OCI-LY3 (cell line): ENCODE measurements at regions not wholly inside any gene's neighbourhood (a gene's known extent, or its start where the extent isn't known, plus 50 kb on each side); places are given as distances from the start of the nearest gene placed in this dataset.

Experiments
- CTCF ChIP-seq: fragments of 200-600, 300-600 bp; sonication (generic); IDR thresholded peaks from 2 replicates; pipeline ENCODE4 v1.5.1; 2014; ENCODE audit warnings: antibody characterized with exemption, low read length, low read depth
- EZH2phosphoT487 ChIP-seq: fragments of 200-600 bp; shearing (Covaris generic); IDR thresholded peaks from 2 replicates; pipeline ENCODE4 v1.6.1; 2018; ENCODE audit warnings: antibody characterized with exemption, mixed run types, low read depth

GRCh38 chr16:9449597-9449996, 358.2 kb downstream of the HAPSTR1 start:
- TF ChIP-seq CTCF = no peak
- no peak for TF ChIP-seq EZH2phosphoT487
